ENCODE measurements at regions not wholly inside any gene's neighbourhood (a gene's known extent, or its start where the extent isn't known, plus 50 kb on each side); places are given as distances from the start of the nearest gene placed in this dataset.

DNA sequence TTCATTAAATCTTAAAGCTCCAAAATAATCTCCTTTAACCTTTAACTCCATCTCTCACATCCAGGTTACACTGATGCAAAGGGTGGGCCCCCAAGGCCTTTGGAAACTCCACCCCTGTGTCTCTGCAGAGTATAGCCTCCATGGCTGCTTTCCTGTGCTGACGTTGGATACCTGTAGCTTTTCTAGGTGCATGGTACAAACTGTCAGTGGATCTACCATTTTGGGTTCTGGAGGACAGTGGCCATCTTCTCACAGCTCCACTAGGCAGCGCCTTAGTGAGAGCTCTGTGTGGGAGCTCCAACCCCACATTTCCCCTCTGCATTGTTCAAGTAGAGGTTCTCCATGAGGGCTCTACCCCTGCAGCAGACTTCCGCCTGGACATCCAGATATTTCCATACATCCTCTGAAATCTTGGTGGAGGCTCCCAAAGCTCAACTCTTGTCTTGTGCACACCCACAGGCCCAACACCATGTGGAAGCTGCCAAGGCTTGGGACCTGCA, 162.2 kb downstream of the RASSF9 start:
- no peak for TF ChIP-seq BACH1 (IDR thresholded peaks at IDR 0.05; ENCODE audit: low read length)
- TF ChIP-seq EZH2 (IDR thresholded peaks at IDR 0.05; ENCODE audit: low read depth, low read length, severe bottlenecking): no peak
